Mesenchymal stem cell (in vitro differentiated cells and primary cell): ENCODE measurements at regions not wholly inside any gene's neighbourhood (a gene's known extent, or its start where the extent isn't known, plus 50 kb on each side); places are given as distances from the start of the nearest gene placed in this dataset.

Source experiments
- DNase-seq: peaks from one replicate; pipeline ENCODE4 v3.0.0-alpha.2; 2013
- H2AFZ ChIP-seq: one replicate; pipeline ENCODE4 v1.6.1; 2013; ENCODE audit warnings: low read depth, mild to moderate bottlenecking, control low read depth, inconsistent platforms, low read length, moderate library complexity
- H2AK5ac ChIP-seq: 2 replicates; pipeline ENCODE4 v1.6.1; 2013; ENCODE audit warnings: low read length, moderate library complexity, mild to moderate bottlenecking, inconsistent platforms; ENCODE audit not compliant: severe bottlenecking
- H2BK120ac ChIP-seq: one replicate; pipeline ENCODE4 v1.6.1; 2013; ENCODE audit warnings: low read depth, mild to moderate bottlenecking, inconsistent platforms, low read length, moderate library complexity
- H2BK12ac ChIP-seq, 2 experiments: one replicate each; pipeline ENCODE4 v1.6.1; 2013; ENCODE audit warnings: inconsistent platforms in 2 of 2, low read length in 2 of 2, mild to moderate bottlenecking in 2 of 2, moderate library complexity in 2 of 2, control low read depth in 1 of 2
- H2BK15ac ChIP-seq: one replicate; pipeline ENCODE4 v1.6.1; 2013; ENCODE audit warnings: mild to moderate bottlenecking, low read depth, inconsistent platforms; ENCODE audit not compliant: poor library complexity, severe bottlenecking
- H2BK5ac ChIP-seq: 2 replicates; pipeline ENCODE4 v1.6.1; 2013; ENCODE audit warnings: low read depth, mild to moderate bottlenecking, low read length, control low read depth, inconsistent platforms; ENCODE audit not compliant: poor library complexity, severe bottlenecking
- H3K14ac ChIP-seq, 2 experiments: one replicate each; pipeline ENCODE4 v1.6.1; 2013; ENCODE audit warnings: inconsistent platforms in 2 of 2, low read length in 2 of 2, control low read depth in 1 of 2, mild to moderate bottlenecking in 1 of 2, moderate library complexity in 1 of 2
- H3K18ac ChIP-seq, 2 experiments: one replicate each; pipeline ENCODE4 v1.6.1; 2013; ENCODE audit warnings: inconsistent platforms in 2 of 2, low read length in 2 of 2, control low read depth in 1 of 2, low read depth in 1 of 2, mild to moderate bottlenecking in 1 of 2
- H3K23ac ChIP-seq, 2 experiments: one replicate each; pipeline ENCODE4 v1.6.1; 2013; ENCODE audit warnings: inconsistent platforms in 2 of 2, low read length in 2 of 2, mild to moderate bottlenecking in 2 of 2, moderate library complexity in 2 of 2, control low read depth in 1 of 2
- H3K27ac ChIP-seq: 2 replicates; pipeline ENCODE4 v1.5.1; 2013; ENCODE audit warnings: mild to moderate bottlenecking, moderate library complexity, low read length, control low read depth, inconsistent platforms; ENCODE audit not compliant: poor library complexity, severe bottlenecking
- H3K27me3 ChIP-seq, 2 experiments: 2 replicates each; pipeline versions ENCODE4 v1.6.1 to v1.7.0; 2013; ENCODE audit warnings: low read length in 2 of 2, mild to moderate bottlenecking in 2 of 2, moderate library complexity in 2 of 2, control low read depth in 1 of 2, inconsistent platforms in 1 of 2; ENCODE audit not compliant: control insufficient read depth in 1 of 2, insufficient read depth in 1 of 2
- H3K36me3 ChIP-seq, 2 experiments: 2 replicates each; pipeline versions ENCODE4 v1.6.1 to v1.7.0; 2013; ENCODE audit warnings: low read length in 2 of 2, control low read depth in 1 of 2, inconsistent platforms in 1 of 2, low read depth in 1 of 2, mild to moderate bottlenecking in 1 of 2; ENCODE audit not compliant: insufficient read depth in 2 of 2, control insufficient read depth in 1 of 2
- H3K4ac ChIP-seq, 2 experiments: one replicate each; pipeline ENCODE4 v1.6.1; 2013; ENCODE audit warnings: inconsistent platforms in 2 of 2, low read length in 2 of 2, mild to moderate bottlenecking in 2 of 2, moderate library complexity in 2 of 2, control low read depth in 1 of 2, low read depth in 1 of 2
- H3K4me1 ChIP-seq: 2 replicates; pipeline ENCODE4 v1.6.1; 2013; ENCODE audit warnings: low read depth, low read length, control low read depth; ENCODE audit not compliant: control insufficient read depth, insufficient read depth
- H3K4me2 ChIP-seq: 2 replicates; pipeline ENCODE4 v1.6.1; 2013; ENCODE audit warnings: low read length, mild to moderate bottlenecking, inconsistent platforms; ENCODE audit not compliant: poor library complexity, severe bottlenecking
- H3K4me3 ChIP-seq, 2 experiments: 2 replicates each; pipeline versions ENCODE4 v1.5.1 to v1.7.0; 2013; ENCODE audit warnings: low read length in 2 of 2, mild to moderate bottlenecking in 2 of 2, control low read depth in 1 of 2, low read depth in 1 of 2; ENCODE audit not compliant: insufficient read depth in 1 of 2
- H3K79me1 ChIP-seq: replicated peaks from 2 replicates; pipeline ENCODE4 v1.6.1; 2013; ENCODE audit warnings: mild to moderate bottlenecking, control low read depth, low read length, inconsistent platforms; ENCODE audit not compliant: poor library complexity, severe bottlenecking
- H3K9ac ChIP-seq: 2 replicates; pipeline ENCODE4 v1.7.0; 2013; ENCODE audit warnings: mild to moderate bottlenecking, low read length, moderate library complexity
- H3K9me3 ChIP-seq: 2 replicates; pipeline ENCODE4 v1.7.0; 2013; ENCODE audit warnings: mild to moderate bottlenecking, low read length; ENCODE audit not compliant: control insufficient read depth
- H4K8ac ChIP-seq: one replicate; pipeline ENCODE4 v1.6.1; 2013; ENCODE audit warnings: inconsistent platforms, mild to moderate bottlenecking, low read length, moderate library complexity
- H4K91ac ChIP-seq: one replicate; pipeline ENCODE4 v1.6.1; 2013; ENCODE audit warnings: mild to moderate bottlenecking, low read length, inconsistent platforms
- WGBS: methylation state at CpG from one replicate; pipeline ENCODE4 v1.1.7; 2013; ENCODE audit warnings: mixed read lengths; 5-methylcytosine and 5-hydroxymethylcytosine counted together

DNA sequence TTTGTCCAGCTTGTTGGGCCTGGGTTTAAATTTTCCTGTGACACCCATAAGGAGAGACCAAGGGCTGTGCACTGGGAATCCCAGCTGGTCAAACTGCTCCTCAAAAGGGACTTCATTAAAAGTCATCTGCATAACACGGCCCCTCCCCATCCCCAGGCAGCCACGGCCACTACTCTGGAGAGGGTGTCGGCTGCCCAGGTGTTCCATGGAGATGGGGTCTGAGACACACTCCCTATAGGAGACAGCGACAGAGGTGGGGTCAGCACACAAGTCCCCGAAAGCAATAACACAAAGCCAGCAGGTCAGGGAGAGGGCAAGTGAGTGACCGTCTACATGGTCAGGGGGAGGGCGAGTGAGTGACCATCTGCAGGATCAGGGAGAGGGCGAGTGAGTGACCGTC is 75.6 kb upstream of the BCL11B start:
- peaks cover 19 to 31% of the 10 kb centered on the region in 2 experiments for H3K27me3 ChIP-seq
- WGBS = 85% methylated on average over 9 of the region's 9 CpGs
- H3K4me3 ChIP-seq = no peak overlapping the region
- no peak overlapping the region for H4K8ac ChIP-seq
- H4K91ac ChIP-seq = no peak overlapping the region
- H3K4me2 ChIP-seq = no peak overlapping the region
- H2BK120ac ChIP-seq = no peak overlapping the region
- no peak for DNase-seq
- no peak overlapping the region for H3K14ac ChIP-seq
- no peak overlapping the region for H3K18ac ChIP-seq
- H3K23ac ChIP-seq = no peak overlapping the region
- no peaks in the 10 kb centered on the region for H3K36me3 ChIP-seq
- H2BK12ac ChIP-seq = no peak overlapping the region
- H3K79me1 ChIP-seq = no peaks in the 10 kb centered on the region
- H2AFZ ChIP-seq = no peak overlapping the region
- H2BK15ac ChIP-seq = no peak overlapping the region
- no peaks in the 10 kb centered on the region for H3K4me1 ChIP-seq
- no peaks in the 10 kb centered on the region for H3K9me3 ChIP-seq
- H3K9ac ChIP-seq = no peak overlapping the region
- no peak overlapping the region for H2BK5ac ChIP-seq
- no peak overlapping the region for H2AK5ac ChIP-seq
- no peak overlapping the region for H3K4ac ChIP-seq
- no peak overlapping the region for H3K27ac ChIP-seq

DNA sequence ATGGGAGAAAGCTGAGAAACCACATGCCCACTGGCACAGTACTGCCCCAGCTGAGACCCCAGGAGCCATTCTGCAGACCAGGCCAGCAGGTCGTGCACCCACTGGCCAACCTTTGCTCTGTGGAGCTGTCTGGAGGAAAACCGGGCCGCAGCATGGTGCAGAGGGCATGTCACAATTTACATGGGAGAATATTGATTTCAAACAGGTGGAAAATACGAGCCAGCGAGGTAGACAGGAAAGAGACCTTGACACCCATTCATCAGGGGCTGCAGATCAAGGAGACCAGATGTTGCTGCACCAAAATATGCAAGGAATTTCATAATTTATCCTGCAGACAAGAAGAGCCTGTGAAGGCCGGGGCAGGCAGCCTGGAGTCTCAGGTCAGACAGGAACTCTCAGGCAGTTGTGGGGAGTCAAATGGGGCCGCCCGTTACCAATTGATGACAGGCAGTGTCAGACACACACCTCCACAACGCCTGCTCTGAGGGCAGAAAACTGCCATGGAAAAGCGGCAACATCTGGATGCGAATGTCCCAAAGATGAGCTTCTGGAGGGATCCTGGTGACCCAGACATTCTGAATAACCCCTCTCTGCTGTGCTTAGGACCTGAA is 74.6 kb upstream of the BCL11B start:
- no peak overlapping the region for H2AFZ ChIP-seq
- no peak overlapping the region for H3K18ac ChIP-seq
- no peak overlapping the region for H2AK5ac ChIP-seq
- H3K9me3 ChIP-seq = no peaks in the 10 kb centered on the region
- H3K27ac ChIP-seq = no peak overlapping the region
- H3K4ac ChIP-seq = no peak overlapping the region
- no peaks in the 10 kb centered on the region for H3K79me1 ChIP-seq
- no peaks in the 10 kb centered on the region for H3K36me3 ChIP-seq
- H3K9ac ChIP-seq = no peak overlapping the region
- no peaks in the 10 kb centered on the region for H3K4me1 ChIP-seq
- peaks cover 15 to 29% of the 10 kb centered on the region in 2 experiments for H3K27me3 ChIP-seq
- H2BK120ac ChIP-seq = no peak overlapping the region
- no peak overlapping the region for H3K4me3 ChIP-seq
- H2BK15ac ChIP-seq = no peak overlapping the region
- H2BK12ac ChIP-seq = no peak overlapping the region
- no peak overlapping the region for H3K14ac ChIP-seq
- H3K23ac ChIP-seq = no peak overlapping the region
- WGBS = 68% methylated on average over 11 of the region's 11 CpGs
- H2BK5ac ChIP-seq = no peak overlapping the region
- no peak overlapping the region for H3K4me2 ChIP-seq
- H4K91ac ChIP-seq = no peak overlapping the region
- no peak overlapping the region for H4K8ac ChIP-seq
- DNase-seq = no peak

- no peak overlapping the region for H3K23ac ChIP-seq
- H3K9me3 ChIP-seq = no peaks in the 10 kb centered on the region
- no peak overlapping the region for H2BK120ac ChIP-seq
- no peak overlapping the region for H2BK12ac ChIP-seq
- no peak overlapping the region for H3K4me2 ChIP-seq
- H3K36me3 ChIP-seq = no peaks in the 10 kb centered on the region
- no peak overlapping the region for H3K9ac ChIP-seq
- no peaks in the 10 kb centered on the region for H3K4me1 ChIP-seq
- H2AK5ac ChIP-seq = no peak overlapping the region
- no peak overlapping the region for H3K4me3 ChIP-seq
- H2AFZ ChIP-seq = no peak overlapping the region
- 94% methylated on average over 6 of the region's 7 CpGs for WGBS
- no peak overlapping the region for H3K27ac ChIP-seq
- no peak overlapping the region for H4K8ac ChIP-seq
- H2BK15ac ChIP-seq = no peak overlapping the region
- no peak for DNase-seq
- no peak overlapping the region for H4K91ac ChIP-seq
- H3K27me3 ChIP-seq = peaks cover 20 to 29% of the 10 kb centered on the region in 2 experiments
- H3K79me1 ChIP-seq = no peaks in the 10 kb centered on the region
- no peak overlapping the region for H3K18ac ChIP-seq
- no peak overlapping the region for H3K4ac ChIP-seq
- H3K14ac ChIP-seq = no peak overlapping the region
- H2BK5ac ChIP-seq = no peak overlapping the region
These were observed 73.5 kb upstream of the BCL11B start for GRCh38 chr14:99345472-99345871.

DNA sequence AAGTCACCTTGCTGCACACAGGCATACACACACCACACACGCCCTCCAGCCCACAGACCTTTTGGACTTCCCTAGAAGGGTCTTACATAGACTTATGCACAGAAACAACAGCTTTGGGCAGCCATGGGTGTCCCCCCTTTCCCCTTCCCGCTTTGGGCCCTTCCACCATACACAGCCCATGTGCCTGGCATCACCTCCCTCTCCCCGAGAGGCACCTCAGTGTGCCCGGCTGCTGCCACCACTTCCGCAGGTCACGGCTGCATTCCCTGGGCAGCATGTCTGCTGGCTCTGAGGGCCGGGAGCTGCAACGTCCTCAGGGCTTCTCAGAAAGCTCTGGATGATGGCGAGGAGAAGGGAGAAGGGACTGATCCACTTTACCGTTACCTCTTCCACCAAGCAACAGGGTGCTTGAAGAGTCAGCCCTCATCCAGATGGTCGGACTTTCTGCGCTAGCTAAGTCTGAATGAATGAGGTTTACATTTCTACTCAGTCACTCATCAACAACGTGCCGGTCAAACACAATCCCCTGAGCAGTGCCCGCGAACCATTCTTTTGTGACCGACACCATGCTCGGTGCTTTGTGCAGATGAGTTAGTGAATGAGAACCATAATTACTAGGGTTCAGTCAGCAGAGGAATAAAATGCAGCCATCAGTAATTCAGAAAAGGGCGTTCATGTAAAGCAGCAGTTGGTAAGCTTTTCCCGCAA is 72.2 kb upstream of the BCL11B start:
- no peaks in the 10 kb centered on the region for H3K36me3 ChIP-seq
- DNase-seq = no peak
- no peak overlapping the region for H2BK12ac ChIP-seq
- no peaks in the 10 kb centered on the region for H3K4me1 ChIP-seq
- no peak overlapping the region for H3K14ac ChIP-seq
- H3K18ac ChIP-seq = no peak overlapping the region
- H3K79me1 ChIP-seq = no peaks in the 10 kb centered on the region
- no peak overlapping the region for H2AK5ac ChIP-seq
- H3K27ac ChIP-seq = no peak overlapping the region
- H2BK15ac ChIP-seq = no peak overlapping the region
- no peak overlapping the region for H3K9ac ChIP-seq
- H3K4ac ChIP-seq = no peak overlapping the region
- H4K91ac ChIP-seq = no peak overlapping the region
- WGBS = 80% methylated on average over 20 of the region's 20 CpGs
- H2AFZ ChIP-seq = no peak overlapping the region
- H2BK120ac ChIP-seq = no peak overlapping the region
- no peak overlapping the region for H3K23ac ChIP-seq
- peaks cover 4% of the 10 kb centered on the region for H3K9me3 ChIP-seq
- no peak overlapping the region for H2BK5ac ChIP-seq
- peaks cover 16 to 28% of the 10 kb centered on the region in 2 experiments for H3K27me3 ChIP-seq
- no peak overlapping the region for H3K4me3 ChIP-seq
- no peak overlapping the region for H4K8ac ChIP-seq
- no peak overlapping the region for H3K4me2 ChIP-seq
